HG03342 (cell line): ENCODE measurements at regions not wholly inside any gene's neighbourhood (a gene's known extent, or its start where the extent isn't known, plus 50 kb on each side); places are given as distances from the start of the nearest gene placed in this dataset.

ENCODE experiments used
- ATAC-seq: cut with Tn5 transposase; IDR thresholded peaks from one replicate; pipeline ENCODE4 v1.9.1; 2021; ENCODE audit warnings: mild to moderate bottlenecking, moderate library complexity; ENCODE audit not compliant: unreplicated experiment

GRCh38 chr2:128380061-128380889, 61.6 kb upstream of the HS6ST1 start:
- ATAC-seq, result no peak

- ATAC-seq, result no peak
These were observed 62.6 kb upstream of the HS6ST1 start for GRCh38 chr2:128380961-128381938.

GRCh38 chr2:128384446-128384845, 65.8 kb upstream of the HS6ST1 start:
- no peak for ATAC-seq

- no peak for ATAC-seq
These were observed 66.3 kb upstream of the HS6ST1 start for GRCh38 chr2:128384956-128385355.

GRCh38 chr2:128385365-128385764, 66.7 kb upstream of the HS6ST1 start:
- ATAC-seq, result no peak

- ATAC-seq, result no peak
These were observed 67.4 kb upstream of the HS6ST1 start for GRCh38 chr2:128386066-128386465.

GRCh38 chr2:128388499-128388941, 69.9 kb upstream of the HS6ST1 start:
- no peak for ATAC-seq

- ATAC-seq, result no peak
These were observed 70.9 kb upstream of the HS6ST1 start for GRCh38 chr2:128389388-128390086.

- ATAC-seq, result no peak
These were observed 71.8 kb upstream of the HS6ST1 start for GRCh38 chr2:128390256-128390990.

GRCh38 chr2:128390991-128391630, 72.4 kb upstream of the HS6ST1 start:
- ATAC-seq, result no peak

GRCh38 chr2:128391679-128392078, 73.0 kb upstream of the HS6ST1 start:
- no peak for ATAC-seq

- ATAC-seq, result no peak
These were observed 73.5 kb upstream of the HS6ST1 start for GRCh38 chr2:128392207-128392606.

GRCh38 chr2:128394007-128394730, 75.5 kb upstream of the HS6ST1 start:
- ATAC-seq, result no peak

- ATAC-seq, result no peak
These were observed 76.5 kb upstream of the HS6ST1 start for GRCh38 chr2:128395196-128395595.

- ATAC-seq, result no peak
These were observed 77.2 kb upstream of the HS6ST1 start for GRCh38 chr2:128395640-128396499.

GRCh38 chr2:128396500-128396891, 77.8 kb upstream of the HS6ST1 start:
- ATAC-seq, result no peak

GRCh38 chr2:128396946-128397345, 78.3 kb upstream of the HS6ST1 start:
- no peak for ATAC-seq

- no peak for ATAC-seq
These were observed 80.6 kb upstream of the HS6ST1 start for GRCh38 chr2:128399256-128399655.
